ENCODE measurements at regions not wholly inside any gene's neighbourhood (a gene's known extent, or its start where the extent isn't known, plus 50 kb on each side); places are given as distances from the start of the nearest gene placed in this dataset.
"Not testable (repeated sequence)": the region's sequence is repeated elsewhere in the genome, so short reads cannot be mapped to it uniquely, and the experiment has no call there.

GRCh38 chr1:209198961-209199750 is 384.4 kb upstream of the CAMK1G start:
- no peak overlapping the region for H2AK5ac ChIP-seq (ENCODE audit: low read length)
- no peak for DNase-seq
- H3K79me2 ChIP-seq (ENCODE audit: control insufficient read depth, insufficient read depth, low read length, poor library complexity) = no peaks in the 10 kb centered on the region
- H2BK5ac ChIP-seq (ENCODE audit: low read depth, low read length, poor library complexity) = no peak overlapping the region
- no peak overlapping the region for H2AFZ ChIP-seq (ENCODE audit: insufficient read depth, low read length, poor library complexity)
- no CpG with 5 or more reads among the region's 12 CpGs for WGBS (ENCODE audit: extremely low coverage, insufficient coverage, insufficient read length)
- H3K4me2 ChIP-seq (ENCODE audit: low read length) = no peak overlapping the region
- peak overlapping the region; percentile 48 for H3K9ac ChIP-seq (ENCODE audit: low read length)
- H3K4me1 ChIP-seq (ENCODE audit: control insufficient read depth in 1 of 2, insufficient read depth in 2 of 2, low read length in 2 of 2) = peaks cover 0 to 3% of the 10 kb centered on the region in 2 experiments
- H3K4ac ChIP-seq (ENCODE audit: low read depth, low read length) = no peak overlapping the region
- H3K4me3 ChIP-seq (ENCODE audit: low read depth, low read length) = no peak overlapping the region
- no peaks in the 10 kb centered on the region for H3K27me3 ChIP-seq (ENCODE audit: insufficient read depth, low read length)
- H3K36me3 ChIP-seq (ENCODE audit: control insufficient read depth in 1 of 2, insufficient read depth in 2 of 2, low read length in 2 of 2) = no peaks in the 10 kb centered on the region
- H4K8ac ChIP-seq (ENCODE audit: low read depth, low read length) = no peak overlapping the region
- no peaks in the 10 kb centered on the region for H3K79me1 ChIP-seq (ENCODE audit: low read length)
- no peak overlapping the region for H4K12ac ChIP-seq (ENCODE audit: low read depth, low read length)
- H2BK12ac ChIP-seq (ENCODE audit: low read length) = no peak overlapping the region
- no peak overlapping the region for H3K23ac ChIP-seq (ENCODE audit: low read length)
- no peak overlapping the region for H3K18ac ChIP-seq (ENCODE audit: low read length)
- no peak overlapping the region for H2BK120ac ChIP-seq (ENCODE audit: insufficient read depth, low read length, poor library complexity)
- H4K91ac ChIP-seq (ENCODE audit: low read depth, low read length) = no peak overlapping the region
- no peak overlapping the region for H3K14ac ChIP-seq (ENCODE audit: low read length)
- H3K9me3 ChIP-seq (ENCODE audit: insufficient read depth, low read depth, low read length) = peaks cover 4% of the 10 kb centered on the region
- H3K27ac ChIP-seq (ENCODE audit: low read depth, low read length) = no peak overlapping the region

- H2BK5ac ChIP-seq (ENCODE audit: low read depth, low read length, poor library complexity) = no peak overlapping the region
- no peak overlapping the region for H3K4me2 ChIP-seq (ENCODE audit: low read length)
- no peak overlapping the region for H3K27ac ChIP-seq (ENCODE audit: low read depth, low read length)
- no peak overlapping the region for H4K12ac ChIP-seq (ENCODE audit: low read depth, low read length)
- H3K4ac ChIP-seq (ENCODE audit: low read depth, low read length) = no peak overlapping the region
- H4K8ac ChIP-seq (ENCODE audit: low read depth, low read length) = no peak overlapping the region
- no peak overlapping the region for H3K18ac ChIP-seq (ENCODE audit: low read length)
- H3K9ac ChIP-seq (ENCODE audit: low read length) = no peak overlapping the region
- H3K4me1 ChIP-seq (ENCODE audit: control insufficient read depth in 1 of 2, insufficient read depth in 2 of 2, low read length in 2 of 2) = peaks cover 0 to 3% of the 10 kb centered on the region in 2 experiments
- no peak overlapping the region for H3K4me3 ChIP-seq (ENCODE audit: low read depth, low read length)
- no peak overlapping the region for H3K23ac ChIP-seq (ENCODE audit: low read length)
- H4K91ac ChIP-seq (ENCODE audit: low read depth, low read length) = no peak overlapping the region
- H2BK120ac ChIP-seq (ENCODE audit: insufficient read depth, low read length, poor library complexity) = no peak overlapping the region
- no peak overlapping the region for H2AFZ ChIP-seq (ENCODE audit: insufficient read depth, low read length, poor library complexity)
- H3K9me3 ChIP-seq (ENCODE audit: insufficient read depth, low read depth, low read length) = peaks cover under 1% of the 10 kb centered on the region
- no CpG with 5 or more reads among the region's 4 CpGs for WGBS (ENCODE audit: extremely low coverage, insufficient coverage, insufficient read length)
- no peak overlapping the region for H3K14ac ChIP-seq (ENCODE audit: low read length)
- no peaks in the 10 kb centered on the region for H3K27me3 ChIP-seq (ENCODE audit: insufficient read depth, low read length)
- H3K79me1 ChIP-seq (ENCODE audit: low read length) = no peaks in the 10 kb centered on the region
- no peaks in the 10 kb centered on the region for H3K36me3 ChIP-seq (ENCODE audit: control insufficient read depth in 1 of 2, insufficient read depth in 2 of 2, low read length in 2 of 2)
- no peak overlapping the region for H2BK12ac ChIP-seq (ENCODE audit: low read length)
- no peak overlapping the region for H2AK5ac ChIP-seq (ENCODE audit: low read length)
- peak; percentile 20 for DNase-seq
- no peaks in the 10 kb centered on the region for H3K79me2 ChIP-seq (ENCODE audit: control insufficient read depth, insufficient read depth, low read length, poor library complexity)
Measured at GRCh38 chr1:209199822-209200221, 383.7 kb upstream of the CAMK1G start.

DNA sequence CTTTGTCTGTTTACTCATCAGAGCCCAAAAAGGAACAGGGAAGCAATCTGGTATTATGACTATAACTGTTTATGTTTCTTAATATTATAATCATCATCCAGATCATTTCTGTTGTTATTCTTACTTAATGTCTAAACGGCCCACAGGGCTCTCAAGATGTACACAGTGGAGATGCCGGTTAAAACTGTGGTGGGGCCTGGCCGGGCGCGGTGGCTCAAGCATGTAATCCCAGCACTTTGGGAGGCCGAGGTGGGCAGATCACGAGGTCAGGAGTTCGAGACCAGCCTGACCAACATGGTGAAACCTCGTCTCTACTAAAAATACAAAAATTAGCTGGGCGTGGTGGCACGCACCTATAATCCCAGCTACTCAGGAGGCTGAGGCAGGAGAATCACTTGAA is 381.2 kb upstream of the CAMK1G start:
- not testable (repeated sequence) for H2AFZ ChIP-seq (ENCODE audit: insufficient read depth, low read length, poor library complexity); H3K9me3 ChIP-seq (ENCODE audit: insufficient read depth, low read depth, low read length); DNase-seq; H3K36me3 ChIP-seq (ENCODE audit: control insufficient read depth in 1 of 2, insufficient read depth in 2 of 2, low read length in 2 of 2); H3K4ac ChIP-seq (ENCODE audit: low read depth, low read length); H3K18ac ChIP-seq (ENCODE audit: low read length); H3K4me3 ChIP-seq (ENCODE audit: low read depth, low read length); H2BK5ac ChIP-seq (ENCODE audit: low read depth, low read length, poor library complexity); H2BK120ac ChIP-seq (ENCODE audit: insufficient read depth, low read length, poor library complexity); H4K12ac ChIP-seq (ENCODE audit: low read depth, low read length); H2AK5ac ChIP-seq (ENCODE audit: low read length); H4K91ac ChIP-seq (ENCODE audit: low read depth, low read length); H3K4me2 ChIP-seq (ENCODE audit: low read length); H3K14ac ChIP-seq (ENCODE audit: low read length); H3K27me3 ChIP-seq (ENCODE audit: insufficient read depth, low read length); H3K4me1 ChIP-seq (ENCODE audit: control insufficient read depth in 1 of 2, insufficient read depth in 2 of 2, low read length in 2 of 2); H3K27ac ChIP-seq (ENCODE audit: low read depth, low read length); H3K23ac ChIP-seq (ENCODE audit: low read length); H3K79me2 ChIP-seq (ENCODE audit: control insufficient read depth, insufficient read depth, low read length, poor library complexity); H3K79me1 ChIP-seq (ENCODE audit: low read length); H4K8ac ChIP-seq (ENCODE audit: low read depth, low read length); H2BK12ac ChIP-seq (ENCODE audit: low read length); H3K9ac ChIP-seq (ENCODE audit: low read length)
- no CpG with 5 or more reads among the region's 11 CpGs for WGBS (ENCODE audit: extremely low coverage, insufficient coverage, insufficient read length)

DNA sequence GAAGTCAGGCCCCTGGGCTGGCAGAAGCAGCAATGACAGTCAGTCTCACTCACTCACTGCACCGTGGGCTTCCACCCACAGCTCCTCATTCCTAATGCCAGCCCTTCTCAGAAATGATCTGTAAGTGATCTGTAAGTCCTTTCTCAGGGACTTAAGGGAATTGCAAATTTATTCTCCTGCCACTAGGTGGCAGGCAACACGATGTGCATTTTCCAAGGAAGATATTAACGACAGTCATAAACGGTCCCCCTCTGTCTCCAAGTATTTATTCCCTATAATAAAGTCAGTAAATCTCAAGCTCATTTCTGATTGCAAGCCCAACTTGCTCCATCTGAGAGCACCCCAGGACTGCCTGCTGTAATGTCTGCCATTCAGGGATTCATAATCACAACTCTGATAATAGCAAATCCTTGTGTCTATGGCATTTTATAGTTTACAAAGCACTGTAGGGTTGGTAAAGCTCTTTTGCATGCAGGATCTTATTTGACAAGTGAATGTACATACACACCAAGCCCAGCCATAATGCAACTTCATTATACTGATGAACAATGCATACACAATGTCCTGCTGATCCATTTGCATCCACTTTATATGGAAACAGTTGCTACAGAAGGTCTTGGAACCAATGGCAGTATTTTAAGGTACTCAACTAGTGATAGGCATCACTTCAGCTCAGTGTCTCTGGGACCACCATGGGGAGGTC is 380.5 kb upstream of the CAMK1G start:
- Histone ChIP-seq H4K91ac (ENCODE audit: low read depth, low read length) (peak overlapping the region; percentile 30), H3K14ac (ENCODE audit: low read length) (no peak overlapping the region), H3K79me1 (ENCODE audit: low read length) (peaks cover 9% of the 10 kb centered on the region), H3K4me3 (ENCODE audit: low read depth, low read length) (no peak overlapping the region), H3K9me3 (ENCODE audit: insufficient read depth, low read depth, low read length) (no peaks in the 10 kb centered on the region), H2BK120ac (ENCODE audit: insufficient read depth, low read length, poor library complexity) (no peak overlapping the region), H3K9ac (ENCODE audit: low read length) (no peak overlapping the region), H3K23ac (ENCODE audit: low read length) (no peak overlapping the region), H3K79me2 (ENCODE audit: control insufficient read depth, insufficient read depth, low read length, poor library complexity) (peaks cover 2% of the 10 kb centered on the region), H3K27me3 (ENCODE audit: insufficient read depth, low read length) (no peaks in the 10 kb centered on the region), H2BK12ac (ENCODE audit: low read length) (no peak overlapping the region), H2AFZ (ENCODE audit: insufficient read depth, low read length, poor library complexity) (no peak overlapping the region), H3K36me3 (ENCODE audit: control insufficient read depth in 1 of 2, insufficient read depth in 2 of 2, low read length in 2 of 2) (no peaks in the 10 kb centered on the region), H2AK5ac (ENCODE audit: low read length) (no peak overlapping the region), H3K4ac (ENCODE audit: low read depth, low read length) (no peak overlapping the region), H3K18ac (ENCODE audit: low read length) (no peak overlapping the region), H3K4me1 (ENCODE audit: control insufficient read depth in 1 of 2, insufficient read depth in 2 of 2, low read length in 2 of 2) (peaks cover 0 to 8% of the 10 kb centered on the region in 2 experiments), H3K4me2 (ENCODE audit: low read length) (no peak overlapping the region), H4K8ac (ENCODE audit: low read depth, low read length) (no peak overlapping the region), H3K27ac (ENCODE audit: low read depth, low read length) (no peak overlapping the region), H4K12ac (ENCODE audit: low read depth, low read length) (no peak overlapping the region), H2BK5ac (ENCODE audit: low read depth, low read length, poor library complexity) (peak overlapping the region; percentile 68)
- peak; percentile 29 to 77 for DNase-seq
- no CpG with 5 or more reads among the region's 4 CpGs for WGBS (ENCODE audit: extremely low coverage, insufficient coverage, insufficient read length)
